SKM-1 (cell line): ENCODE measurements at regions not wholly inside any gene's neighbourhood (a gene's known extent, or its start where the extent isn't known, plus 50 kb on each side); places are given as distances from the start of the nearest gene placed in this dataset.
A peak's percentile ranks its signal among the peaks of the same experiment; 100 is the strongest.

Experiments
- DNase-seq: peaks from one replicate; lab custom pipeline; 2025; ENCODE audit not compliant: unreplicated experiment; lab: John Stamatoyannopoulos, UW

GRCh38 chr3:18886331-18886730, 262.0 kb upstream of the KCNH8 start:
- DNase-seq: no peak

- DNase-seq: no peak
Observed at GRCh38 chr3:18885612-18886011, 262.7 kb upstream of the KCNH8 start.

GRCh38 chr3:18883571-18883970, 264.7 kb upstream of the KCNH8 start:
- peak; percentile 78 for DNase-seq

- DNase-seq: no peak
Observed at GRCh38 chr3:18880691-18881090, 267.6 kb upstream of the KCNH8 start.

GRCh38 chr3:18872466-18872865, 275.8 kb upstream of the KCNH8 start:
- no peak for DNase-seq

- no peak for DNase-seq
Observed at GRCh38 chr3:18870642-18871041, 277.7 kb upstream of the KCNH8 start.

- no peak for DNase-seq
Observed at GRCh38 chr3:18870074-18870640, 278.2 kb upstream of the KCNH8 start.

GRCh38 chr3:18868911-18869689, 279.2 kb upstream of the KCNH8 start:
- no peak for DNase-seq

GRCh38 chr3:18866899-18867298, 281.4 kb upstream of the KCNH8 start:
- no peak for DNase-seq

GRCh38 chr3:18864933-18865731, 283.2 kb upstream of the KCNH8 start:
- DNase-seq: no peak

- no peak for DNase-seq
Observed at GRCh38 chr3:18862077-18862476, 286.2 kb upstream of the KCNH8 start.

- no peak for DNase-seq
Observed at GRCh38 chr3:18861137-18861536, 287.2 kb upstream of the KCNH8 start.

GRCh38 chr3:18853269-18853668, 295.0 kb upstream of the KCNH8 start:
- no peak for DNase-seq

- DNase-seq: no peak
Observed at GRCh38 chr3:18847583-18848197, 300.6 kb upstream of the KCNH8 start.

- no peak for DNase-seq
Observed at GRCh38 chr3:18843983-18844382, 304.3 kb upstream of the KCNH8 start.

GRCh38 chr3:18843188-18843587, 305.1 kb upstream of the KCNH8 start:
- DNase-seq: no peak

- no peak for DNase-seq
Observed at GRCh38 chr3:18841422-18842343, 306.6 kb upstream of the KCNH8 start.

- DNase-seq: no peak
Observed at GRCh38 chr3:18840535-18841137, 307.7 kb upstream of the KCNH8 start.

GRCh38 chr3:18838758-18839157, 309.6 kb upstream of the KCNH8 start:
- no peak for DNase-seq

GRCh38 chr3:18837137-18837755, 311.1 kb upstream of the KCNH8 start:
- no peak for DNase-seq
